ENCODE measurements at regions not wholly inside any gene's neighbourhood (a gene's known extent, or its start where the extent isn't known, plus 50 kb on each side); places are given as distances from the start of the nearest gene placed in this dataset.

GRCh38 chr12:115377230-115377629 is 693.3 kb upstream of the TBX3 start:
- 85% methylated on average over 8 of the region's 8 CpGs for WGBS (ENCODE audit: low lambda C conversion rate, missing lambda C conversion rate)
- Histone ChIP-seq H3K4me2 (no peak overlapping the region), H4K20me1 (ENCODE audit: insufficient read depth, poor library complexity, severe bottlenecking) (no peaks in the 10 kb centered on the region), H3K9me2 (replicated peaks; ENCODE audit: insufficient read depth) (no peaks in the 10 kb centered on the region), H3K27me3 (no peaks in the 10 kb centered on the region), H3K79me2 (no peaks in the 10 kb centered on the region), H3K4me1 (ENCODE audit: insufficient read depth) (peaks cover 34% of the 10 kb centered on the region), H2AFZ (no peak overlapping the region), H3K36me3 (replicated peaks; ENCODE audit: insufficient read depth, low read depth) (no peaks in the 10 kb centered on the region), H3K27ac (peak overlapping the region; percentile 38), H3K4me3 (no peak overlapping the region), H3K9me3 (ENCODE audit: low read depth) (no peaks in the 10 kb centered on the region)
- no peak for DNase-seq (ENCODE audit: low spot score)
- TF ChIP-seq EZH2 (IDR thresholded peaks at IDR 0.05; ENCODE audit: borderline replicate concordance) (no peak), EZH2phosphoT487 (IDR thresholded peaks at IDR 0.05; ENCODE audit: low read depth, severe bottlenecking, unreplicated experiment) (no peak), CTCF (IDR thresholded peaks at IDR 0.05; ENCODE audit: poor library complexity) (no peak)

GRCh38 chr12:115375186-115375991 is 691.4 kb upstream of the TBX3 start:
- Histone ChIP-seq H3K4me1 (ENCODE audit: insufficient read depth) (peaks cover 34% of the 10 kb centered on the region), H4K20me1 (ENCODE audit: insufficient read depth, poor library complexity, severe bottlenecking) (no peaks in the 10 kb centered on the region), H3K27ac (peak overlapping the region; percentile 83), H3K9me2 (replicated peaks; ENCODE audit: insufficient read depth) (no peaks in the 10 kb centered on the region), H2AFZ (peak overlapping the region; percentile 17), H3K4me3 (no peak overlapping the region), H3K9me3 (ENCODE audit: low read depth) (no peaks in the 10 kb centered on the region), H3K4me2 (peak overlapping the region; percentile 18), H3K27me3 (no peaks in the 10 kb centered on the region), H3K79me2 (no peaks in the 10 kb centered on the region), H3K36me3 (replicated peaks; ENCODE audit: insufficient read depth, low read depth) (no peaks in the 10 kb centered on the region)
- TF ChIP-seq CTCF (IDR thresholded peaks at IDR 0.05; ENCODE audit: poor library complexity) (no peak), EZH2 (IDR thresholded peaks at IDR 0.05; ENCODE audit: borderline replicate concordance) (no peak), EZH2phosphoT487 (IDR thresholded peaks at IDR 0.05; ENCODE audit: low read depth, severe bottlenecking, unreplicated experiment) (no peak)
- WGBS (ENCODE audit: low lambda C conversion rate, missing lambda C conversion rate), result 41% methylated on average over 12 of the region's 12 CpGs
- DNase-seq (ENCODE audit: low spot score), result peak; percentile 65

GRCh38 chr12:115374480-115375185 is 690.7 kb upstream of the TBX3 start:
- H3K4me1 ChIP-seq (ENCODE audit: insufficient read depth), result peaks cover 34% of the 10 kb centered on the region

GRCh38 chr12:115371711-115372110 is 687.7 kb upstream of the TBX3 start:
- Histone ChIP-seq H4K20me1 (ENCODE audit: insufficient read depth, poor library complexity, severe bottlenecking) (no peaks in the 10 kb centered on the region), H2AFZ (no peak overlapping the region), H3K4me2 (no peak overlapping the region), H3K36me3 (replicated peaks; ENCODE audit: insufficient read depth, low read depth) (no peaks in the 10 kb centered on the region), H3K4me1 (ENCODE audit: insufficient read depth) (peaks cover 17% of the 10 kb centered on the region), H3K9me2 (replicated peaks; ENCODE audit: insufficient read depth) (no peaks in the 10 kb centered on the region), H3K79me2 (no peaks in the 10 kb centered on the region), H3K9me3 (ENCODE audit: low read depth) (no peaks in the 10 kb centered on the region), H3K27me3 (no peaks in the 10 kb centered on the region), H3K27ac (no peak overlapping the region), H3K4me3 (no peak overlapping the region)
- no peak for TF ChIP-seq EZH2phosphoT487 (IDR thresholded peaks at IDR 0.05; ENCODE audit: low read depth, severe bottlenecking, unreplicated experiment)
- 91% methylated on average over 4 of the region's 4 CpGs for WGBS (ENCODE audit: low lambda C conversion rate, missing lambda C conversion rate)
- no peak for DNase-seq (ENCODE audit: low spot score)

More at GRCh38 chr12:115374480-115375185, 690.7 kb upstream of the TBX3 start:
- H3K4me3 ChIP-seq, result no peak overlapping the region
- TF ChIP-seq EZH2 (IDR thresholded peaks at IDR 0.05; ENCODE audit: borderline replicate concordance), result no peak
- peak overlapping the region; percentile 17 for H2AFZ ChIP-seq
- H3K4me2 ChIP-seq, result peak overlapping the region; percentile 18
- H3K79me2 ChIP-seq, result no peaks in the 10 kb centered on the region
- no peaks in the 10 kb centered on the region for H4K20me1 ChIP-seq (ENCODE audit: insufficient read depth, poor library complexity, severe bottlenecking)
- H3K9me3 ChIP-seq (ENCODE audit: low read depth), result no peaks in the 10 kb centered on the region
- H3K27me3 ChIP-seq, result no peaks in the 10 kb centered on the region
- H3K9me2 ChIP-seq (replicated peaks; ENCODE audit: insufficient read depth), result no peaks in the 10 kb centered on the region
- no peaks in the 10 kb centered on the region for H3K36me3 ChIP-seq (replicated peaks; ENCODE audit: insufficient read depth, low read depth)
- 81% methylated on average over 4 of the region's 4 CpGs for WGBS (ENCODE audit: low lambda C conversion rate, missing lambda C conversion rate)
- H3K27ac ChIP-seq, result peak overlapping the region; percentile 83
- DNase-seq (ENCODE audit: low spot score), result no peak

All from hepatocyte (in vitro differentiated cells).